Ishikawa (cell line): ENCODE measurements at regions not wholly inside any gene's neighbourhood (a gene's known extent, or its start where the extent isn't known, plus 50 kb on each side); places are given as distances from the start of the nearest gene placed in this dataset.

Experiments used
- CEBPB ChIP-seq: IDR thresholded peaks from 2 replicates; pipeline ENCODE4 v1.6.1; 2012
- EGR1 ChIP-seq: IDR thresholded peaks from 2 replicates; pipeline ENCODE4 v1.6.1; 2012
- EP300 ChIP-seq: IDR thresholded peaks from 2 replicates; pipeline ENCODE4 v1.6.1; 2012; ENCODE audit warnings: borderline replicate concordance
- FOXM1 ChIP-seq: IDR thresholded peaks from 2 replicates; pipeline ENCODE4 v1.6.1; 2012; ENCODE audit warnings: low read depth, borderline replicate concordance

DNA sequence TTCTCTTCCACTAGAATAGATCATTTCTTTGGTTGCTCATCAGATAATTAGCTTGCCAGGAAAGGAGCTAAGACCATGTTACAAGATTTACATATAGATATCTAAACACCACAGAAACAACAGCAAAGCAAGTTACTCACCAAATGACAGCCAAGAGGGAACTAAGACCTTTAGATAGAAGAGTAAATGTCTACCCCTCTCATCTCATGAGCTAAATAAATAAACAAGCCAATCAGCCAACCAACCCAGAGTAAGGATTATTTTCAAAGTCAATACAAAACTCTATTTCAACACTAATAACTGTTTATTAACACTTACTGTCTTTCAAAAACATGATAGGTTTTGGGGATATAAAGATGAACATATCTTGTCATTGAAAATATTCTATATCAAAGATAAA lies 474.7 kb downstream of the LMO4 start:
- TF ChIP-seq EGR1 (no peak), EP300 (no peak), CEBPB (no peak), FOXM1 (no peak)
